Keratinocyte (primary cell): ENCODE measurements at regions not wholly inside any gene's neighbourhood (a gene's known extent, or its start where the extent isn't known, plus 50 kb on each side); places are given as distances from the start of the nearest gene placed in this dataset.
A peak's percentile ranks its signal among the peaks of the same experiment; 100 is the strongest.
"Not testable (repeated sequence)": the region's sequence is repeated elsewhere in the genome, so short reads cannot be mapped to it uniquely, and the experiment has no call there.

Experiments
- DNase-seq: peaks from one replicate; pipeline ENCODE4 v3.0.0-alpha.2; 2011; ENCODE audit warnings: low read depth, missing footprints, low spot score
- FAIRE-seq: peaks from 2 replicates; lab custom pipeline; 2011; peaks lifted over from hg19 to GRCh38; lab: Jason Lieb, UNC
- H2AFZ ChIP-seq: 2 replicates; pipeline ENCODE4 v1.6.0; 2012; ENCODE audit warnings: low read length, control low read depth, inconsistent platforms; ENCODE audit not compliant: control insufficient read depth
- H3K27ac ChIP-seq: 2 replicates; pipeline ENCODE4 v1.5.1; 2011; ENCODE audit warnings: low read length; ENCODE audit not compliant: control insufficient read depth, insufficient read depth
- H3K27me3 ChIP-seq: 3 replicates; pipeline ENCODE4 v1.6.0; 2011; ENCODE audit warnings: low read length; ENCODE audit not compliant: control insufficient read depth, insufficient read depth; ENCODE audit errors: extremely low read depth
- H3K36me3 ChIP-seq, 2 experiments: 2 replicates in 1 of 2; 3 replicates in 1 of 2; pipeline ENCODE4 v1.5.1; 2011; ENCODE audit warnings: low read length in 2 of 2, mild to moderate bottlenecking in 1 of 2; ENCODE audit not compliant: control insufficient read depth in 2 of 2, insufficient read depth in 2 of 2; ENCODE audit errors: extremely low read depth in 1 of 2
- H3K4me1 ChIP-seq: 3 replicates; pipeline ENCODE4 v1.5.1; 2011; ENCODE audit warnings: low read length; ENCODE audit not compliant: control insufficient read depth, insufficient read depth; ENCODE audit errors: extremely low read depth
- H3K4me2 ChIP-seq: 3 replicates; pipeline ENCODE4 v1.6.0; 2011; ENCODE audit warnings: low read depth, low read length; ENCODE audit not compliant: control insufficient read depth, insufficient read depth; ENCODE audit errors: extremely low read depth
- H3K4me3 ChIP-seq, 3 experiments: fragments of 200-600 bp in 1 of 3; sonication (generic) in 1 of 3; 2 replicates in 2 of 3; 3 replicates in 1 of 3; pipeline ENCODE4 v1.5.1; 2011 to 2016; ENCODE audit warnings: low read length in 3 of 3, mild to moderate bottlenecking in 3 of 3, control low read depth in 2 of 3, inconsistent platforms in 1 of 3, low read depth in 1 of 3, mixed read lengths in 1 of 3, mixed run types in 1 of 3, moderate library complexity in 1 of 3; ENCODE audit not compliant: control insufficient read depth in 2 of 3, insufficient read depth in 2 of 3; ENCODE audit errors: extremely low read depth in 1 of 3
- H3K79me2 ChIP-seq: 2 replicates; pipeline ENCODE4 v1.6.0; 2012; ENCODE audit warnings: low read length; ENCODE audit not compliant: control insufficient read depth, insufficient read depth
- H3K9ac ChIP-seq: 3 replicates; pipeline ENCODE4 v1.6.0; 2011; ENCODE audit warnings: low read length; ENCODE audit not compliant: control insufficient read depth, insufficient read depth; ENCODE audit errors: extremely low read depth
- H3K9me1 ChIP-seq: 3 replicates; pipeline ENCODE4 v1.6.0; 2011; ENCODE audit warnings: low read length; ENCODE audit not compliant: control insufficient read depth, insufficient read depth; ENCODE audit errors: extremely low read depth
- H3K9me3 ChIP-seq: 2 replicates; pipeline ENCODE4 v1.5.1; 2012; ENCODE audit warnings: low read depth, low read length; ENCODE audit not compliant: control insufficient read depth
- H4K20me1 ChIP-seq: 3 replicates; pipeline ENCODE4 v1.6.0; 2011; ENCODE audit warnings: low read length; ENCODE audit not compliant: control insufficient read depth, insufficient read depth; ENCODE audit errors: extremely low read depth
- CTCF ChIP-seq, 3 experiments: IDR thresholded peaks in 1 of 3; conservative IDR thresholded peaks in 1 of 3; optimal IDR thresholded peaks in 1 of 3; 2 replicates in 2 of 3; 3 replicates in 1 of 3; pipeline versions ENCODE3 to v1.5.1; 2011; ENCODE audit warnings: low read length in 3 of 3, mild to moderate bottlenecking in 3 of 3, moderate library complexity in 2 of 3, control low read depth in 1 of 3, inconsistent platforms in 1 of 3; ENCODE audit not compliant: insufficient read depth in 2 of 3; ENCODE audit errors: extremely low read depth in 1 of 3
- dilution Hi-C: fragments of 300-500 bp; cut with MboI; formaldehyde crosslinking; loops from one replicate; pipeline ENCODE4 v1.7.0; 2020; ENCODE audit warnings: low sequenced_read_pairs; ENCODE audit not compliant: extremely low pct_ligation_motif_present

- TF ChIP-seq CTCF (optimal IDR thresholded peaks at IDR 0.05 in 1 of 3, IDR thresholded peaks at IDR 0.05 in 1 of 3, conservative IDR thresholded peaks at IDR 0.05 in 1 of 3; ENCODE audit: extremely low read depth in 1 of 3, insufficient read depth in 2 of 3, low read length in 3 of 3), result peak in 1 of 3 experiments; percentile 18
- H3K36me3 ChIP-seq, dilution Hi-C loops, H4K20me1 ChIP-seq, H3K9me1 ChIP-seq, DNase-seq, H3K27ac ChIP-seq, H3K9ac ChIP-seq, H3K9me3 ChIP-seq, FAIRE-seq, H3K79me2 ChIP-seq, H3K4me3 ChIP-seq, H3K27me3 ChIP-seq, H3K4me2 ChIP-seq, H3K4me1 ChIP-seq, H2AFZ ChIP-seq: not testable (repeated sequence)
Measured at GRCh38 chr10:46720386-46720785, 141.5 kb downstream of the SYT15 start.

- H3K9me3 ChIP-seq, H3K36me3 ChIP-seq, H3K9ac ChIP-seq, H4K20me1 ChIP-seq, FAIRE-seq, H3K27ac ChIP-seq, H3K27me3 ChIP-seq, H3K4me2 ChIP-seq, H3K79me2 ChIP-seq, H2AFZ ChIP-seq, dilution Hi-C loops, DNase-seq, H3K9me1 ChIP-seq, H3K4me3 ChIP-seq, H3K4me1 ChIP-seq: not testable (repeated sequence)
Measured at GRCh38 chr10:46720811-46721518, 142.0 kb downstream of the SYT15 start.

- FAIRE-seq, H3K79me2 ChIP-seq, H3K4me3 ChIP-seq, dilution Hi-C loops, H3K4me2 ChIP-seq, DNase-seq, H3K9me3 ChIP-seq, H3K27me3 ChIP-seq, H3K9ac ChIP-seq, H2AFZ ChIP-seq, H3K9me1 ChIP-seq, H4K20me1 ChIP-seq, H3K4me1 ChIP-seq, H3K36me3 ChIP-seq, H3K27ac ChIP-seq: not testable (repeated sequence)
Measured at GRCh38 chr10:46724258-46724657, 145.3 kb downstream of the SYT15 start.

DNA sequence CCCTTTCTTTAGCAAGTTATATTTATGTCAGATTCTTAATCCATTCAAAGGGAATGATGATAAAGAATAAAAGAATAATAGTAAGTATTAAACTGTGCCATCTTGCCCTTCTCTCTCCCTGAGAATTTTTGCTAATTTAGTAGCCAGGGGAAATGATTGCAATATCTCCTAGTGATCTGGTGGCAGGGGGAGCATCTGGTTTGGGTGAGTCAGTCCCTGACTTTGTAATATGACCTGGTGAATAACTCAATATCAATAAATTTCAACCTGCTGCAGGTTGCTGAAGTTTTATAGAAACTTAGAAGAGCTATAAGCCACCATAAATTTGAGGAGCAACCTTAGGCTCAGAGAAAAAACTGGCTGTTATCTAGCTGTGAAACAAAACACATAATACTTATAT is 149.4 kb downstream of the SYT15 start:
- H3K27me3 ChIP-seq, dilution Hi-C loops, DNase-seq, H3K36me3 ChIP-seq, H3K4me1 ChIP-seq, H3K4me3 ChIP-seq, H3K9ac ChIP-seq, H3K27ac ChIP-seq, FAIRE-seq, H3K79me2 ChIP-seq, H3K9me1 ChIP-seq, H4K20me1 ChIP-seq, H3K9me3 ChIP-seq, H3K4me2 ChIP-seq, H2AFZ ChIP-seq: not testable (repeated sequence)
